ENCODE measurements at regions not wholly inside any gene's neighbourhood (a gene's known extent, or its start where the extent isn't known, plus 50 kb on each side); places are given as distances from the start of the nearest gene placed in this dataset.

DNA sequence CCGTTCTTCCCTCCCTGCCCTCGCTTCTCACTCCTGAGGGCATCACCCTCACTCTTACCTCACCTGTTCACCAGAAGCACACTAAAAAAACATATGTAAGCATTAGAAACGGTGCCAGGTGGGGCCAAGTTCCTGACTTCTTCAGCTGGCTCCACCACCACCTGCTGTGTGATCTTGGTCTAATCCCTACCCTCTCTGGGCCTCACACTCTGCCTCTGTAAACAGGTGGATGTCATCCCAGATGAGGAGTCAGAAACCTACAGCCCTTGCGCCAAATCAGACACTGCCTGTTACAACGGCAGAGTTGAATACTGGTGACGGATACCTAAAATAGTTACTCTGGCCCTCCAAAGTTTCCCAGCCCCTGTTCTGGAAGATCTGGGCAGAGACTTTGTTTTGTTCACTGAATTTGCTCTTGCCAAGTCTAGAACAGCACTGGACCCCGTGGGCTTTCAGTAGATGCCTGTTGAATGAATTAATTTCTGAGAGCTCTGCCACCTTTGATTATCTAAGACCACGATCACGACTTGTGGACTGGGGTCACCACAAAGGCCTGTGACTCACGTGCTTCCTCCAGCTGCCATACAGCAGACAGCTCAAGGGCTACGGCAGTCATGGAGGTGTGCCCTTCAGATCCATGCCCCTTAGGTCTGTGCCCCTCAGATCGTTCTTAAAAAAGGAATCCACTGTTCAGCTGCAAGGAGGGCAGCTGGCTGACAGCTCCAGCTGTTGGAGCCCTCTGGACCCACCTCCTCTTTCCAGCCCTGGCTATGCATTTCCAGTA lies 71.9 kb downstream of the GSC start:
- intact Hi-C loops (cut with DNase I): no loop called here
- WGBS (ENCODE audit: insufficient coverage, low coverage, low lambda C conversion rate, missing lambda C conversion rate): 48% methylated on average over 7 of the region's 12 CpGs
- no peak for DNase-seq

DNA sequence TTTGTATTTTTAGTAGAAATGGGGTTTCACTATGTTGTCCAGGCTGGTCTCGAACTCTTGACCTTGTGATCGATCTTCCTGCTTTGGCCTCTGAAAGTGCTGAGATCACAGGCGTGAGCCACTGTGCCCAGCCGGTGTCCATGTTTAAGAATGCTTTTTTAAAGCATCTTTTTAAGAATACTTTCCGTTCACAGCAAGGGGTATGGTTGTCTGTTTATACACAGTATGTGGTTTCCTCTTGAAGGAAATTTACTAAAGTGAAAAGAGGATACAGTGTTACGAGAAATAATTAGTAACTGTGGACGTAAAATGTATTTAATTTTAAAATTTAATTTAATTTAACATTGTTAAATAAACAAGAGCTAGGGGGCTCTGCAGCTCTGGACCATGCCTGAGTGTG lies 73.4 kb downstream of the GSC start:
- no peaks in the 10 kb centered on the region for H3K36me3 ChIP-seq
- DNase-seq (no peak), ATAC-seq (no peak)
- H3K27me3 ChIP-seq: no peaks in the 10 kb centered on the region
- H3K27ac ChIP-seq: no peak overlapping the region
- no peaks in the 10 kb centered on the region for H3K4me1 ChIP-seq
- TF ChIP-seq, protein P1, sequence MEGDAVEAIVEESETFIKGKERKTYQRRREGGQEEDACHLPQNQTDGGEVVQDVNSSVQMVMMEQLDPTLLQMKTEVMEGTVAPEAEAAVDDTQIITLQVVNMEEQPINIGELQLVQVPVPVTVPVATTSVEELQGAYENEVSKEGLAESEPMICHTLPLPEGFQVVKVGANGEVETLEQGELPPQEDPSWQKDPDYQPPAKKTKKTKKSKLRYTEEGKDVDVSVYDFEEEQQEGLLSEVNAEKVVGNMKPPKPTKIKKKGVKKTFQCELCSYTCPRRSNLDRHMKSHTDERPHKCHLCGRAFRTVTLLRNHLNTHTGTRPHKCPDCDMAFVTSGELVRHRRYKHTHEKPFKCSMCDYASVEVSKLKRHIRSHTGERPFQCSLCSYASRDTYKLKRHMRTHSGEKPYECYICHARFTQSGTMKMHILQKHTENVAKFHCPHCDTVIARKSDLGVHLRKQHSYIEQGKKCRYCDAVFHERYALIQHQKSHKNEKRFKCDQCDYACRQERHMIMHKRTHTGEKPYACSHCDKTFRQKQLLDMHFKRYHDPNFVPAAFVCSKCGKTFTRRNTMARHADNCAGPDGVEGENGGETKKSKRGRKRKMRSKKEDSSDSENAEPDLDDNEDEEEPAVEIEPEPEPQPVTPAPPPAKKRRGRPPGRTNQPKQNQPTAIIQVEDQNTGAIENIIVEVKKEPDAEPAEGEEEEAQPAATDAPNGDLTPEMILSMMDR (IDR thresholded peaks at IDR 0.05): no peak
- no peak for TF ChIP-seq POLR2A (IDR thresholded peaks at IDR 0.05)
- no peaks in the 10 kb centered on the region for H3K9me3 ChIP-seq
- no peak overlapping the region for H3K4me3 ChIP-seq
- intact Hi-C loops (cut with DNase I): no loop called here
- 82% methylated on average over 7 of the region's 7 CpGs for WGBS (ENCODE audit: insufficient coverage, low coverage, low lambda C conversion rate, missing lambda C conversion rate)

More for the DNA sequence above, 71.9 kb downstream of the GSC start:
- Histone ChIP-seq H3K4me3 (no peak overlapping the region), H3K36me3 (no peaks in the 10 kb centered on the region), H3K9me3 (no peaks in the 10 kb centered on the region), H3K27ac (no peak overlapping the region), H3K4me1 (no peaks in the 10 kb centered on the region), H3K27me3 (no peaks in the 10 kb centered on the region)
- TF ChIP-seq, protein P1 (IDR thresholded peaks at IDR 0.05): no peak
- no peak for TF ChIP-seq POLR2A (IDR thresholded peaks at IDR 0.05)
- ATAC-seq: no peak

DNA sequence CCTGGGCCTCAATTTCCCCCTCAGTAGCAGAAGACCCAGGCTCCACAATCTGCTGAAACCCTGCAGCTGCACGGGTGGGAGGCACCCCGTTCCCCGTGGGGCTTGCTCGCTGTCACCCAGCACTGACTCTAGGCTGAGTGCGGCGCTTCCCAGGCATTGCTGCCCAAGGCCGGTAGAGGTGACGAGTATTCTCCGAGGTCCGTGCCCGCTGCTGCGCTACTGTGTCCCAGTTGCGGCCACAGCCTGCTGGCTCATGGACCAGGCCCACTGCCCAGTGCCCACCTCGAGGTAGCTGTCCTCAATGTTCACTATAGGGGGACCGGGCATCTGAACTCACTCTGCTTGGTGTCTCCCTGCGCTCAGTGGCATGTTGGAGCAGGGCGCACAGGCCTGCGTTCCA lies 74.7 kb downstream of the GSC start:
- Histone ChIP-seq H3K4me3 (no peak overlapping the region), H3K27me3 (no peaks in the 10 kb centered on the region), H3K36me3 (no peaks in the 10 kb centered on the region), H3K9me3 (no peaks in the 10 kb centered on the region), H3K4me1 (no peaks in the 10 kb centered on the region), H3K27ac (no peak overlapping the region)
- intact Hi-C loops (cut with DNase I): no loop called here
- TF ChIP-seq, protein P1 (IDR thresholded peaks at IDR 0.05): no peak
- TF ChIP-seq POLR2A (IDR thresholded peaks at IDR 0.05): no peak
- DNase-seq (no peak), ATAC-seq (no peak)
- 95% methylated on average over 4 of the region's 18 CpGs for WGBS (ENCODE audit: insufficient coverage, low coverage, low lambda C conversion rate, missing lambda C conversion rate)

DNA sequence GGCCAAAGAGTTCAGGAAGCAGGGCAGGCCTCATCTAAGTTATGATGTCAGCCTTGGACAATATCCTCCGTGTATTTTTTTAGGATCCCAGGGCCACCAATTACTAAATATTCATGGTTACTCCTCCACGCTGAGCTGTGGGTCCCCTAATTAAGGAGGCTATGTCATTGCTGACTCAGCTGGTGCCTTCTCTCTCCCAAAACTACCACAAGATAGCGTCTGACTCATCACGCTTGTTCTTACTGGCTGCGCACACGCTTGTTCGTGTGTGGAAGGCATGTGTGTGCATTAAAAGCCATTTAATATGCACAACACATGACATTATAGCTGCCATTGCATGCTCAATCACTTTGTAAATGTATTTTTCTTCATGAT lies 78.3 kb downstream of the GSC start:
- Histone ChIP-seq H3K27me3 (no peaks in the 10 kb centered on the region), H3K27ac (no peak overlapping the region), H3K4me3 (no peak overlapping the region), H3K4me1 (no peaks in the 10 kb centered on the region), H3K9me3 (no peaks in the 10 kb centered on the region), H3K36me3 (no peaks in the 10 kb centered on the region)
- TF ChIP-seq, protein P1 (IDR thresholded peaks at IDR 0.05): no peak
- no peak for TF ChIP-seq POLR2A (IDR thresholded peaks at IDR 0.05)
- no peak for DNase-seq
- WGBS (ENCODE audit: insufficient coverage, low coverage, low lambda C conversion rate, missing lambda C conversion rate): 83% methylated on average over 6 of the region's 7 CpGs
- intact Hi-C loops (cut with DNase I): no loop called here
- no peak for ATAC-seq
